ENCODE measurements at regions not wholly inside any gene's neighbourhood (a gene's known extent, or its start where the extent isn't known, plus 50 kb on each side); places are given as distances from the start of the nearest gene placed in this dataset.

GRCh38 chr19:28457620-28458019 is 755.3 kb downstream of the UQCRFS1 start:
- DNase-seq (ENCODE audit: low spot score) = no peak
- no peak overlapping the region for H3K4me3 Mint-ChIP-seq
- no peaks in the 10 kb centered on the region for H3K27me3 Mint-ChIP-seq (ENCODE audit: low read depth)

More at GRCh38 chr19:28457620-28458019, 755.3 kb downstream of the UQCRFS1 start:
- H3K9me3 Mint-ChIP-seq = peaks cover 2% of the 10 kb centered on the region; the same call in 1 of the 2 replicates
- TF ChIP-seq AR (CRISPR knock-in tag; IDR thresholded peaks at IDR 0.05) = no peak
- no peak for TF ChIP-seq RELA (CRISPR knock-in tag; IDR thresholded peaks at IDR 0.05; ENCODE audit: borderline replicate concordance)
- TF ChIP-seq FOXP1 (CRISPR knock-in tag; IDR thresholded peaks at IDR 0.05; ENCODE audit: borderline replicate concordance) = no peak
- TF ChIP-seq ZNF396 (CRISPR knock-in tag; IDR thresholded peaks at IDR 0.05; ENCODE audit: borderline replicate concordance) = no peak
- TF ChIP-seq SP1 (CRISPR knock-in tag; conservative IDR thresholded peaks at IDR 0.05) = no peak
- TF ChIP-seq ETV6 (CRISPR knock-in tag; IDR thresholded peaks at IDR 0.05) = no peak
- TF ChIP-seq IRF2 (CRISPR knock-in tag; IDR thresholded peaks at IDR 0.05; ENCODE audit: borderline replicate concordance, low read depth) = no peak
- TF ChIP-seq ESRRA (CRISPR knock-in tag; IDR thresholded peaks at IDR 0.05; ENCODE audit: borderline replicate concordance) = no peak
- TF ChIP-seq SMAD4 (CRISPR knock-in tag; IDR thresholded peaks at IDR 0.05) = no peak
- no peak for TF ChIP-seq ERG (CRISPR knock-in tag; IDR thresholded peaks at IDR 0.05)
- TF ChIP-seq ARID4B (CRISPR knock-in tag; IDR thresholded peaks at IDR 0.05; ENCODE audit: borderline replicate concordance) = no peak
- no peak for TF ChIP-seq TEAD4 (CRISPR knock-in tag; IDR thresholded peaks at IDR 0.05)
- TF ChIP-seq SMAD3 (CRISPR knock-in tag; IDR thresholded peaks at IDR 0.05; ENCODE audit: borderline replicate concordance) = no peak
- no peak for TF ChIP-seq ATF1 (CRISPR knock-in tag; IDR thresholded peaks at IDR 0.05)
- no peak for TF ChIP-seq TP53 (CRISPR knock-in tag; IDR thresholded peaks at IDR 0.05)
- no peak for TF ChIP-seq GRHL2 (CRISPR knock-in tag; IDR thresholded peaks at IDR 0.05; ENCODE audit: insufficient replicate concordance, severe bottlenecking)
- TF ChIP-seq NR1H2 (CRISPR knock-in tag; IDR thresholded peaks at IDR 0.05) = no peak
- no peak for TF ChIP-seq MLX (CRISPR knock-in tag; IDR thresholded peaks at IDR 0.05)
- TF ChIP-seq NR3C1 (CRISPR knock-in tag; conservative IDR thresholded peaks at IDR 0.05; ENCODE audit: low read depth) = no peak
- no peak for TF ChIP-seq JAZF1 (CRISPR knock-in tag; IDR thresholded peaks at IDR 0.05)
- no peak for ATAC-seq
- H3K4me1 Mint-ChIP-seq = peaks cover 17% of the 10 kb centered on the region
- ChIA-PET POLR2A (interaction anchor here (1.2 kb wide), 1 partner anchor 72 kb away, joined by 7 read pairs; no protein-coding TSS in a partner anchor), CTCF (no interaction called here)
- peaks cover 3% of the 10 kb centered on the region; the same call in 1 of the 2 replicates for H3K36me3 Mint-ChIP-seq
- no peak overlapping the region for H3K27ac Mint-ChIP-seq

Measured in WTC11 (cell line).